MM.1S (cell line): ENCODE measurements at regions not wholly inside any gene's neighbourhood (a gene's known extent, or its start where the extent isn't known, plus 50 kb on each side); places are given as distances from the start of the nearest gene placed in this dataset.

Experiments used
- DNase-seq: peaks from one replicate; pipeline ENCODE4 v3.0.0-alpha.2; 2015
- H2AFZ ChIP-seq: fragments of 300-600 bp; sonication (generic); 2 replicates; pipeline ENCODE4 v1.6.0; 2016; ENCODE audit warnings: antibody characterized with exemption, low read length
- H3F3A ChIP-seq: fragments of 300-600 bp; sonication (generic); 2 replicates; pipeline ENCODE4 v1.6.1; 2016; ENCODE audit warnings: mild to moderate bottlenecking, antibody characterized with exemption, low read length, moderate library complexity, mixed read lengths; ENCODE audit not compliant: insufficient read depth
- H3K27ac ChIP-seq: fragments of 300-600 bp; sonication (generic); 2 replicates; pipeline ENCODE4 v1.5.1; 2016; ENCODE audit warnings: mild to moderate bottlenecking, low read length
- H3K27me3 ChIP-seq: fragments of 300-600 bp; sonication (generic); replicated peaks from 2 replicates; pipeline ENCODE4 v1.6.0; 2016; ENCODE audit warnings: low read length; ENCODE audit not compliant: insufficient read depth
- H3K36me3 ChIP-seq: fragments of 300-600 bp; sonication (generic); replicated peaks from 2 replicates; pipeline ENCODE4 v1.6.1; 2016; ENCODE audit warnings: mild to moderate bottlenecking, low read length, mixed read lengths; ENCODE audit not compliant: insufficient read depth
- H3K4me1 ChIP-seq: fragments of 300-600 bp; sonication (generic); 2 replicates; pipeline ENCODE4 v1.6.1; 2016; ENCODE audit warnings: low read length, mixed read lengths
- H3K4me2 ChIP-seq: fragments of 300-600 bp; sonication (generic); 2 replicates; pipeline ENCODE4 v1.6.0; 2016; ENCODE audit warnings: low read depth, low read length
- H3K4me3 ChIP-seq: fragments of 300-600 bp; sonication (generic); 2 replicates; pipeline ENCODE4 v1.5.1; 2016; ENCODE audit warnings: low read length, mixed read lengths
- H3K79me2 ChIP-seq: fragments of 300-600 bp; sonication (generic); 2 replicates; pipeline ENCODE4 v1.6.1; 2016; ENCODE audit warnings: mixed run types, low read length, mixed read lengths
- H3K9ac ChIP-seq: fragments of 300-600 bp; sonication (generic); 2 replicates; pipeline ENCODE4 v1.6.1; 2016; ENCODE audit warnings: low read length, mixed read lengths
- H3K9me2 ChIP-seq: fragments of 300-600 bp; sonication (generic); replicated peaks from 2 replicates; pipeline ENCODE4 v1.6.1; 2016; ENCODE audit warnings: mild to moderate bottlenecking, low read length, mixed read lengths; ENCODE audit not compliant: insufficient read depth
- H3K9me3 ChIP-seq: fragments of 300-600 bp; sonication (generic); replicated peaks from 2 replicates; pipeline ENCODE4 v1.6.1; 2016; ENCODE audit warnings: mild to moderate bottlenecking, low read length, mixed read lengths; ENCODE audit not compliant: insufficient read depth
- H4K20me1 ChIP-seq: fragments of 300-600 bp; sonication (generic); 2 replicates; pipeline ENCODE4 v1.6.1; 2016; ENCODE audit warnings: mild to moderate bottlenecking, low read length, moderate library complexity, mixed read lengths; ENCODE audit not compliant: insufficient read depth
- CTCF ChIP-seq: fragments of 300-600 bp; sonication (generic); IDR thresholded peaks from 2 replicates; pipeline ENCODE4 v1.5.1; 2016; ENCODE audit warnings: antibody characterized with exemption, low read length, mixed read lengths
- EZH2 ChIP-seq: fragments of 300-600 bp; sonication (generic); optimal IDR thresholded peaks from 2 replicates; pipeline ENCODE3; 2017; ENCODE audit warnings: low read depth, mild to moderate bottlenecking, antibody characterized with exemption, low read length, mixed read lengths
- EZH2phosphoT487 ChIP-seq: fragments of 300-600 bp; sonication (generic); IDR thresholded peaks from 2 replicates; pipeline ENCODE4 v1.6.1; 2018; ENCODE audit warnings: antibody characterized with exemption, low read length

- H3K4me2 ChIP-seq = no peak overlapping the region
- H4K20me1 ChIP-seq = no peaks in the 10 kb centered on the region
These were observed 255.0 kb upstream of the ZFHX3 start for GRCh38 chr16:73302942-73303341.

GRCh38 chr16:73301984-73302383, 254.1 kb upstream of the ZFHX3 start:
- Histone ChIP-seq H3K36me3 (no peaks in the 10 kb centered on the region), H2AFZ (no peak overlapping the region), H3F3A (no peaks in the 10 kb centered on the region), H3K27me3 (no peaks in the 10 kb centered on the region), H3K4me2 (no peak overlapping the region), H3K9me2 (no peaks in the 10 kb centered on the region), H3K9me3 (no peaks in the 10 kb centered on the region), H3K9ac (no peak overlapping the region), H4K20me1 (no peaks in the 10 kb centered on the region), H3K27ac (no peak overlapping the region), H3K4me3 (no peak overlapping the region), H3K4me1 (no peaks in the 10 kb centered on the region), H3K79me2 (no peaks in the 10 kb centered on the region)
- TF ChIP-seq CTCF (no peak), EZH2 (no peak), EZH2phosphoT487 (no peak)
- DNase-seq = no peak

More at GRCh38 chr16:73302942-73303341, 255.0 kb upstream of the ZFHX3 start:
- no peaks in the 10 kb centered on the region for H3K9me2 ChIP-seq
- H3K4me3 ChIP-seq = no peak overlapping the region
- no peak overlapping the region for H3K9ac ChIP-seq
- H3F3A ChIP-seq = no peaks in the 10 kb centered on the region
- no peaks in the 10 kb centered on the region for H3K79me2 ChIP-seq
- no peak for DNase-seq
- no peak overlapping the region for H3K27ac ChIP-seq
- no peaks in the 10 kb centered on the region for H3K36me3 ChIP-seq
- no peaks in the 10 kb centered on the region for H3K9me3 ChIP-seq
- TF ChIP-seq EZH2phosphoT487 = no peak
- no peak for TF ChIP-seq EZH2
- TF ChIP-seq CTCF = no peak
- no peak overlapping the region for H2AFZ ChIP-seq
- H3K4me1 ChIP-seq = no peaks in the 10 kb centered on the region
- no peaks in the 10 kb centered on the region for H3K27me3 ChIP-seq

GRCh38 chr16:73299346-73299745, 251.4 kb upstream of the ZFHX3 start:
- H3K4me1 ChIP-seq = no peaks in the 10 kb centered on the region
- no peak overlapping the region for H3K4me2 ChIP-seq
- no peaks in the 10 kb centered on the region for H3K79me2 ChIP-seq
- no peaks in the 10 kb centered on the region for H3K27me3 ChIP-seq
- H3K27ac ChIP-seq = no peak overlapping the region
- no peaks in the 10 kb centered on the region for H3K9me3 ChIP-seq
- H3K4me3 ChIP-seq = no peak overlapping the region
- no peaks in the 10 kb centered on the region for H3K9me2 ChIP-seq
- H3K9ac ChIP-seq = no peak overlapping the region
- TF ChIP-seq EZH2phosphoT487 (no peak), CTCF (no peak), EZH2 (no peak)
- H4K20me1 ChIP-seq = no peaks in the 10 kb centered on the region
- H3K36me3 ChIP-seq = no peaks in the 10 kb centered on the region
- H2AFZ ChIP-seq = no peak overlapping the region
- no peak for DNase-seq
- H3F3A ChIP-seq = no peaks in the 10 kb centered on the region
